Transverse colon (tissue), 4 donors: ENCODE measurements at regions not wholly inside any gene's neighbourhood (a gene's known extent, or its start where the extent isn't known, plus 50 kb on each side); places are given as distances from the start of the nearest gene placed in this dataset.

Experiments used
- EP300 ChIP-seq: sonication (generic); formaldehyde crosslinking; IDR thresholded peaks from one replicate; pipeline ENCODE4 v1.6.1; 2017; ENCODE audit warnings: antibody characterized with exemption, low read depth
- POLR2A ChIP-seq: fragments of 450-650 bp; IDR thresholded peaks from one replicate; pipeline ENCODE4 v1.6.1; 2016; ENCODE audit warnings: antibody characterized with exemption, mild to moderate bottlenecking, moderate library complexity
- POLR2AphosphoS5 ChIP-seq, 3 donors: sonication (generic); formaldehyde crosslinking; IDR thresholded peaks; one replicate each; pipeline ENCODE4 v1.6.1; 2016; ENCODE audit warnings: antibody characterized with exemption in 3 of 3
- TF ChIP-seq, protein P1 (sequence below), 5 experiments: fragments of 200-600 bp in 3 of 5; fragments of 450-650 bp in 2 of 5; sonication (generic) in 3 of 5; IDR thresholded peaks; 1 replicate in 2 of 5; 2 replicates in 3 of 5; pipeline ENCODE4 v1.5.1; 2016 to 2017; ENCODE audit warnings: antibody characterized with exemption in 5 of 5, inconsistent platforms in 3 of 5, mild to moderate bottlenecking in 2 of 5, moderate library complexity in 1 of 5

DNA sequence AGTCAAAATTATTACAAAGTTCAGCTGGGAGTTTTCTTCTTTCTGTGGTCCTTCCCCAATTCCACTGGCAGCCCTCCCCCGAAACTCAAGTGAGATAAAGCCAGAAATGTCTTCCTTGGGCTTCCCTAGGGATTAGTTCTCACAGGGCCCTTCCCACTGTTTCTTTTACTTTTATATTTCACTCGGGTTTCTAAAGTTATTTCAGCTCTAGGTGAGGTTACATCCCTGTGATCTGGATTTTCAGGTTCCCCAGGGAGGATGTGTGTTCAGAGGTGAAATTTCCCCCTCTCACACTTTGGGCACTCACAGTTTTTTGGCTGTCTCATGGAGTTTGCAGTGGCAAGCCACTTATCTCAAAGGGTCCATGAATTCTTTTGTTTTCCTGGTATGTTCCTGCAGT is 77.3 kb downstream of the DRAM2 start:
- TF ChIP-seq, protein P1, sequence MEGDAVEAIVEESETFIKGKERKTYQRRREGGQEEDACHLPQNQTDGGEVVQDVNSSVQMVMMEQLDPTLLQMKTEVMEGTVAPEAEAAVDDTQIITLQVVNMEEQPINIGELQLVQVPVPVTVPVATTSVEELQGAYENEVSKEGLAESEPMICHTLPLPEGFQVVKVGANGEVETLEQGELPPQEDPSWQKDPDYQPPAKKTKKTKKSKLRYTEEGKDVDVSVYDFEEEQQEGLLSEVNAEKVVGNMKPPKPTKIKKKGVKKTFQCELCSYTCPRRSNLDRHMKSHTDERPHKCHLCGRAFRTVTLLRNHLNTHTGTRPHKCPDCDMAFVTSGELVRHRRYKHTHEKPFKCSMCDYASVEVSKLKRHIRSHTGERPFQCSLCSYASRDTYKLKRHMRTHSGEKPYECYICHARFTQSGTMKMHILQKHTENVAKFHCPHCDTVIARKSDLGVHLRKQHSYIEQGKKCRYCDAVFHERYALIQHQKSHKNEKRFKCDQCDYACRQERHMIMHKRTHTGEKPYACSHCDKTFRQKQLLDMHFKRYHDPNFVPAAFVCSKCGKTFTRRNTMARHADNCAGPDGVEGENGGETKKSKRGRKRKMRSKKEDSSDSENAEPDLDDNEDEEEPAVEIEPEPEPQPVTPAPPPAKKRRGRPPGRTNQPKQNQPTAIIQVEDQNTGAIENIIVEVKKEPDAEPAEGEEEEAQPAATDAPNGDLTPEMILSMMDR (IDR thresholded peaks at IDR 0.05) = no peak
- TF ChIP-seq POLR2A (no peak), POLR2AphosphoS5 (IDR thresholded peaks at IDR 0.05) (no peak), EP300 (no peak)
